ENCODE measurements at regions not wholly inside any gene's neighbourhood (a gene's known extent, or its start where the extent isn't known, plus 50 kb on each side); places are given as distances from the start of the nearest gene placed in this dataset.

DNA sequence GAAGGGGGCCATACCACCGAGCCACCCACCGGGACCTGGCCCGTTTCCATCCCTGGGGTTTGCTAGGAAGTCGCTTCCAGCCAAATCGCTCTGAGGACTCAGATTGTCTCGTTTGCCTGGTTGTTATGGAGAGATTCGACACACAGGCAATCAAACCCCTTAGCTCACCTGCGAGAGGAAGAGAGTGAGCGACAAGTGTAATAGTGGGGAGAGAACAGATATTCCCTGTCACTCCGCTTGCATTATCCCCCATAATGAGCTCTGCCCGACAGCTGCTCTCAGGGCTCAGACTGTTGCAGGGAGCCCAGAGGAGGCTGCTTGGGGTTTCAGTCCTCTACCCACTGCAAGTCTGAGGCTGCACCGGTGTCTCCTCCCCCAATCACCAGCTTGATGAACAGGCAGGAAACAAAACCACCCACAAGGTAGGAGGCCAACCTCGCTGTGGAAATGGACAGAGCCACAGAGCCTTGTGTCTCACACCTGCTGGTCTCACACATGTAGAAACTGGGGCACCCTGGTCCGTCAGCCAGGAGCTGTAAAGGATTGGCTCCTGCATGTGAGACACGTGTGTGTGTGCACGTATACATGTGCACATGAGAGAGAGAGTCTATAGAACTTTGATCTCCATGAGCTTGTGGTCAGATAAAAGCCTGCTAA, 351.1 kb downstream of the BUD13 start:
- TF ChIP-seq, protein P1, sequence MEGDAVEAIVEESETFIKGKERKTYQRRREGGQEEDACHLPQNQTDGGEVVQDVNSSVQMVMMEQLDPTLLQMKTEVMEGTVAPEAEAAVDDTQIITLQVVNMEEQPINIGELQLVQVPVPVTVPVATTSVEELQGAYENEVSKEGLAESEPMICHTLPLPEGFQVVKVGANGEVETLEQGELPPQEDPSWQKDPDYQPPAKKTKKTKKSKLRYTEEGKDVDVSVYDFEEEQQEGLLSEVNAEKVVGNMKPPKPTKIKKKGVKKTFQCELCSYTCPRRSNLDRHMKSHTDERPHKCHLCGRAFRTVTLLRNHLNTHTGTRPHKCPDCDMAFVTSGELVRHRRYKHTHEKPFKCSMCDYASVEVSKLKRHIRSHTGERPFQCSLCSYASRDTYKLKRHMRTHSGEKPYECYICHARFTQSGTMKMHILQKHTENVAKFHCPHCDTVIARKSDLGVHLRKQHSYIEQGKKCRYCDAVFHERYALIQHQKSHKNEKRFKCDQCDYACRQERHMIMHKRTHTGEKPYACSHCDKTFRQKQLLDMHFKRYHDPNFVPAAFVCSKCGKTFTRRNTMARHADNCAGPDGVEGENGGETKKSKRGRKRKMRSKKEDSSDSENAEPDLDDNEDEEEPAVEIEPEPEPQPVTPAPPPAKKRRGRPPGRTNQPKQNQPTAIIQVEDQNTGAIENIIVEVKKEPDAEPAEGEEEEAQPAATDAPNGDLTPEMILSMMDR (conservative IDR thresholded peaks at IDR 0.05; ENCODE audit: low read depth in 2 of 2) = no peak
- TF ChIP-seq, protein P2, sequence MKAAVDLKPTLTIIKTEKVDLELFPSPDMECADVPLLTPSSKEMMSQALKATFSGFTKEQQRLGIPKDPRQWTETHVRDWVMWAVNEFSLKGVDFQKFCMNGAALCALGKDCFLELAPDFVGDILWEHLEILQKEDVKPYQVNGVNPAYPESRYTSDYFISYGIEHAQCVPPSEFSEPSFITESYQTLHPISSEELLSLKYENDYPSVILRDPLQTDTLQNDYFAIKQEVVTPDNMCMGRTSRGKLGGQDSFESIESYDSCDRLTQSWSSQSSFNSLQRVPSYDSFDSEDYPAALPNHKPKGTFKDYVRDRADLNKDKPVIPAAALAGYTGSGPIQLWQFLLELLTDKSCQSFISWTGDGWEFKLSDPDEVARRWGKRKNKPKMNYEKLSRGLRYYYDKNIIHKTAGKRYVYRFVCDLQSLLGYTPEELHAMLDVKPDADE (IDR thresholded peaks at IDR 0.05) = no peak
- TF ChIP-seq EZH2 (IDR thresholded peaks at IDR 0.05; ENCODE audit: low read depth, unreplicated experiment) (no peak), CREB1 (CRISPR knock-in tag; IDR thresholded peaks at IDR 0.05; ENCODE audit: low read depth) (no peak), POLR2AphosphoS5 (IDR thresholded peaks at IDR 0.05; ENCODE audit: low read depth) (no peak), EZH2phosphoT487 (IDR thresholded peaks at IDR 0.05; ENCODE audit: unreplicated experiment) (no peak), ZNF331 (CRISPR knock-in tag; IDR thresholded peaks at IDR 0.05; ENCODE audit: low read depth) (no peak)
- TF ChIP-seq, protein P3, sequence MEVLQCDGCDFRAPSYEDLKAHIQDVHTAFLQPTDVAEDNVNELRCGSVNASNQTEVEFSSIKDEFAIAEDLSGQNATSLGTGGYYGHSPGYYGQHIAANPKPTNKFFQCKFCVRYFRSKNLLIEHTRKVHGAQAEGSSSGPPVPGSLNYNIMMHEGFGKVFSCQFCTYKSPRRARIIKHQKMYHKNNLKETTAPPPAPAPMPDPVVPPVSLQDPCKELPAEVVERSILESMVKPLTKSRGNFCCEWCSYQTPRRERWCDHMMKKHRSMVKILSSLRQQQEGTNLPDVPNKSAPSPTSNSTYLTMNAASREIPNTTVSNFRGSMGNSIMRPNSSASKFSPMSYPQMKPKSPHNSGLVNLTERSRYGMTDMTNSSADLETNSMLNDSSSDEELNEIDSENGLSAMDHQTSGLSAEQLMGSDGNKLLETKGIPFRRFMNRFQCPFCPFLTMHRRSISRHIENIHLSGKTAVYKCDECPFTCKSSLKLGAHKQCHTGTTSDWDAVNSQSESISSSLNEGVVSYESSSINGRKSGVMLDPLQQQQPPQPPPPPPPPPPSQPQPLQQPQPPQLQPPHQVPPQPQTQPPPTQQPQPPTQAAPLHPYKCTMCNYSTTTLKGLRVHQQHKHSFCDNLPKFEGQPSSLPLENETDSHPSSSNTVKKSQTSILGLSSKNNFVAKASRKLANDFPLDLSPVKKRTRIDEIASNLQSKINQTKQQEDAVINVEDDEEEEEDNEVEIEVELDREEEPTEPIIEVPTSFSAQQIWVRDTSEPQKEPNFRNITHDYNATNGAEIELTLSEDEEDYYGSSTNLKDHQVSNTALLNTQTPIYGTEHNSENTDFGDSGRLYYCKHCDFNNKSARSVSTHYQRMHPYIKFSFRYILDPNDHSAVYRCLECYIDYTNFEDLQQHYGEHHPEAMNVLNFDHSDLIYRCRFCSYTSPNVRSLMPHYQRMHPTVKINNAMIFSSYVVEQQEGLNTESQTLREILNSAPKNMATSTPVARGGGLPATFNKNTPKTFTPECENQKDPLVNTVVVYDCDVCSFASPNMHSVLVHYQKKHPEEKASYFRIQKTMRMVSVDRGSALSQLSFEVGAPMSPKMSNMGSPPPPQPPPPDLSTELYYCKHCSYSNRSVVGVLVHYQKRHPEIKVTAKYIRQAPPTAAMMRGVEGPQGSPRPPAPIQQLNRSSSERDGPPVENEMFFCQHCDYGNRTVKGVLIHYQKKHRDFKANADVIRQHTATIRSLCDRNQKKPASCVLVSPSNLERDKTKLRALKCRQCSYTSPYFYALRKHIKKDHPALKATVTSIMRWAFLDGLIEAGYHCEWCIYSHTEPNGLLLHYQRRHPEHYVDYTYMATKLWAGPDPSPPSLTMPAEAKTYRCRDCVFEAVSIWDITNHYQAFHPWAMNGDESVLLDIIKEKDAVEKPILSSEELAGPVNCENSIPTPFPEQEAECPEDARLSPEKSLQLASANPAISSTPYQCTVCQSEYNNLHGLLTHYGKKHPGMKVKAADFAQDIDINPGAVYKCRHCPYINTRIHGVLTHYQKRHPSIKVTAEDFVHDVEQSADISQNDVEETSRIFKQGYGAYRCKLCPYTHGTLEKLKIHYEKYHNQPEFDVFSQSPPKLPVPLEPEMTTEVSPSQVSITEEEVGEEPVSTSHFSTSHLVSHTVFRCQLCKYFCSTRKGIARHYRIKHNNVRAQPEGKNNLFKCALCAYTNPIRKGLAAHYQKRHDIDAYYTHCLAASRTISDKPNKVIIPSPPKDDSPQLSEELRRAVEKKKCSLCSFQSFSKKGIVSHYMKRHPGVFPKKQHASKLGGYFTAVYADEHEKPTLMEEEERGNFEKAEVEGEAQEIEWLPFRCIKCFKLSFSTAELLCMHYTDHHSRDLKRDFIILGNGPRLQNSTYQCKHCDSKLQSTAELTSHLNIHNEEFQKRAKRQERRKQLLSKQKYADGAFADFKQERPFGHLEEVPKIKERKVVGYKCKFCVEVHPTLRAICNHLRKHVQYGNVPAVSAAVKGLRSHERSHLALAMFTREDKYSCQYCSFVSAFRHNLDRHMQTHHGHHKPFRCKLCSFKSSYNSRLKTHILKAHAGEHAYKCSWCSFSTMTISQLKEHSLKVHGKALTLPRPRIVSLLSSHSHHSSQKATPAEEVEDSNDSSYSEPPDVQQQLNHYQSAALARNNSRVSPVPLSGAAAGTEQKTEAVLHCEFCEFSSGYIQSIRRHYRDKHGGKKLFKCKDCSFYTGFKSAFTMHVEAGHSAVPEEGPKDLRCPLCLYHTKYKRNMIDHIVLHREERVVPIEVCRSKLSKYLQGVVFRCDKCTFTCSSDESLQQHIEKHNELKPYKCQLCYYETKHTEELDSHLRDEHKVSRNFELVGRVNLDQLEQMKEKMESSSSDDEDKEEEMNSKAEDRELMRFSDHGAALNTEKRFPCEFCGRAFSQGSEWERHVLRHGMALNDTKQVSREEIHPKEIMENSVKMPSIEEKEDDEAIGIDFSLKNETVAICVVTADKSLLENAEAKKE (CRISPR knock-in tag; IDR thresholded peaks at IDR 0.05) = no peak
- TF ChIP-seq, protein P4, sequence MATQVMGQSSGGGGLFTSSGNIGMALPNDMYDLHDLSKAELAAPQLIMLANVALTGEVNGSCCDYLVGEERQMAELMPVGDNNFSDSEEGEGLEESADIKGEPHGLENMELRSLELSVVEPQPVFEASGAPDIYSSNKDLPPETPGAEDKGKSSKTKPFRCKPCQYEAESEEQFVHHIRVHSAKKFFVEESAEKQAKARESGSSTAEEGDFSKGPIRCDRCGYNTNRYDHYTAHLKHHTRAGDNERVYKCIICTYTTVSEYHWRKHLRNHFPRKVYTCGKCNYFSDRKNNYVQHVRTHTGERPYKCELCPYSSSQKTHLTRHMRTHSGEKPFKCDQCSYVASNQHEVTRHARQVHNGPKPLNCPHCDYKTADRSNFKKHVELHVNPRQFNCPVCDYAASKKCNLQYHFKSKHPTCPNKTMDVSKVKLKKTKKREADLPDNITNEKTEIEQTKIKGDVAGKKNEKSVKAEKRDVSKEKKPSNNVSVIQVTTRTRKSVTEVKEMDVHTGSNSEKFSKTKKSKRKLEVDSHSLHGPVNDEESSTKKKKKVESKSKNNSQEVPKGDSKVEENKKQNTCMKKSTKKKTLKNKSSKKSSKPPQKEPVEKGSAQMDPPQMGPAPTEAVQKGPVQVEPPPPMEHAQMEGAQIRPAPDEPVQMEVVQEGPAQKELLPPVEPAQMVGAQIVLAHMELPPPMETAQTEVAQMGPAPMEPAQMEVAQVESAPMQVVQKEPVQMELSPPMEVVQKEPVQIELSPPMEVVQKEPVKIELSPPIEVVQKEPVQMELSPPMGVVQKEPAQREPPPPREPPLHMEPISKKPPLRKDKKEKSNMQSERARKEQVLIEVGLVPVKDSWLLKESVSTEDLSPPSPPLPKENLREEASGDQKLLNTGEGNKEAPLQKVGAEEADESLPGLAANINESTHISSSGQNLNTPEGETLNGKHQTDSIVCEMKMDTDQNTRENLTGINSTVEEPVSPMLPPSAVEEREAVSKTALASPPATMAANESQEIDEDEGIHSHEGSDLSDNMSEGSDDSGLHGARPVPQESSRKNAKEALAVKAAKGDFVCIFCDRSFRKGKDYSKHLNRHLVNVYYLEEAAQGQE (IDR thresholded peaks at IDR 0.05; ENCODE audit: unreplicated experiment) = no peak
